HCT116 (cell line): ENCODE measurements at regions not wholly inside any gene's neighbourhood (a gene's known extent, or its start where the extent isn't known, plus 50 kb on each side); places are given as distances from the start of the nearest gene placed in this dataset.

ENCODE experiments used
- ATAC-seq: fragments of 200-7000 bp; cut with Tn5 transposase; 2 replicates; pipeline ENCODE4 v1.9.1; 2020; ENCODE audit warnings: mild to moderate bottlenecking, moderate library complexity
- BruUV-seq: library from RNA; stranded (reverse); fragments of 400-500 nt; replicated peaks from 2 replicates; lab custom pipeline; 2021; lab: Mats Ljungman, UMichigan
- CTCF ChIA-PET: fragments of 300-600 bp; sonication (Branson Sonifier 250); formaldehyde crosslinking; loops from one replicate; lab custom pipeline; 2021; ENCODE audit warnings: antibody characterized with exemption; lab: Charles Lee
- POLR2A ChIA-PET: fragments of 300-600, 350-600 bp; sonication (Branson Sonifier 250); formaldehyde crosslinking; loops from one replicate; lab custom pipeline; 2021; ENCODE audit warnings: antibody characterized with exemption; lab: Charles Lee
- RAD21 ChIA-PET, 2 experiments: fragments of 300-600 bp; sonication (Branson Sonifier 250); formaldehyde crosslinking; loops; one replicate each; lab custom pipeline; 2023; ENCODE audit warnings: low total read pairs in 2 of 2; ENCODE audit not compliant: uncharacterized antibody in 2 of 2, unreplicated experiment in 2 of 2, low non-redundant PET in 1 of 2; lab: Charles Lee
- DNase-seq: peaks from one replicate; pipeline ENCODE4 v3.0.0-alpha.2; 2010; ENCODE audit warnings: low read depth, low spot score
- H2AFZ ChIP-seq: fragments of 200-600 bp; shearing (Covaris generic), sonication (generic); 2 replicates; pipeline ENCODE4 v1.6.1; 2017; ENCODE audit warnings: low read depth, mixed run types, mixed read lengths, antibody characterized with exemption, low read length; ENCODE audit not compliant: poor library complexity, severe bottlenecking
- H3K27ac ChIP-seq: 2 replicates; pipeline ENCODE4 v1.5.1; 2012; ENCODE audit warnings: low read depth, low read length
- H3K27me3 ChIP-seq: fragments of 200-600 bp; sonication (generic); 2 replicates; pipeline ENCODE4 v1.6.1; 2016; ENCODE audit warnings: mixed run types, low read length, mixed read lengths; ENCODE audit not compliant: insufficient read depth
- H3K36me3 ChIP-seq, 2 experiments: fragments of 200-500 bp in 1 of 2; fragments of 200-600 bp in 1 of 2; sonication (Bioruptor generic) in 1 of 2; sonication (generic) in 1 of 2; 2 replicates each; pipeline versions ENCODE4 v1.5.1 to v1.6.1; 2014 to 2016; ENCODE audit warnings: low read length in 2 of 2, inconsistent platforms in 1 of 2, mixed read lengths in 1 of 2, mixed run types in 1 of 2; ENCODE audit not compliant: insufficient read depth in 2 of 2, control insufficient read depth in 1 of 2
- H3K4me1 ChIP-seq, 2 experiments: fragments of 200-600 bp in 1 of 2; sonication (generic) in 1 of 2; 2 replicates each; pipeline versions ENCODE4 v1.5.1 to v1.6.1; 2012 to 2017; ENCODE audit warnings: low read length in 2 of 2, inconsistent platforms in 1 of 2, mild to moderate bottlenecking in 1 of 2, mixed read lengths in 1 of 2, mixed run types in 1 of 2, moderate library complexity in 1 of 2; ENCODE audit not compliant: insufficient read depth in 2 of 2, control insufficient read depth in 1 of 2
- H3K4me2 ChIP-seq: fragments of 200-600 bp; sonication (generic); 2 replicates; pipeline ENCODE4 v1.6.1; 2017; ENCODE audit warnings: mixed run types, low read length, mixed read lengths
- H3K4me3 ChIP-seq, 2 experiments: fragments of 200-600 bp in 1 of 2; sonication (generic) in 1 of 2; replicated peaks in 1 of 2; 2 replicates each; pipeline ENCODE4 v1.5.1; 2011 to 2016; ENCODE audit warnings: low read length in 2 of 2, control low read depth in 1 of 2, low read depth in 1 of 2, mild to moderate bottlenecking in 1 of 2, mixed read lengths in 1 of 2, mixed run types in 1 of 2
- H3K79me2 ChIP-seq: fragments of 200-600 bp; sonication (generic); 2 replicates; pipeline ENCODE4 v1.6.1; 2017; ENCODE audit warnings: mild to moderate bottlenecking, mixed run types, low read length, moderate library complexity, mixed read lengths; ENCODE audit not compliant: insufficient read depth
- H3K9ac ChIP-seq: fragments of 200-600 bp; sonication (generic); 2 replicates; pipeline ENCODE4 v1.6.1; 2016; ENCODE audit warnings: low read length, mixed read lengths
- H3K9me2 ChIP-seq: fragments of 200-600 bp; sonication (generic), shearing (Covaris generic); 2 replicates; pipeline ENCODE4 v1.6.1; 2017; ENCODE audit warnings: mixed run types, mild to moderate bottlenecking, moderate library complexity; ENCODE audit not compliant: insufficient read depth
- H3K9me3 ChIP-seq, 2 experiments: fragments of 200-500 bp in 1 of 2; fragments of 200-600 bp in 1 of 2; sonication (Bioruptor generic) in 1 of 2; sonication (generic) in 1 of 2; 2 replicates each; pipeline ENCODE4 v1.6.1; 2014 to 2017; ENCODE audit warnings: low read length in 2 of 2, mixed read lengths in 2 of 2, inconsistent platforms in 1 of 2, low read depth in 1 of 2, mild to moderate bottlenecking in 1 of 2, mixed run types in 1 of 2, moderate library complexity in 1 of 2; ENCODE audit not compliant: control insufficient read depth in 1 of 2, insufficient read depth in 1 of 2
- H4K20me1 ChIP-seq: fragments of 200-600 bp; sonication (generic), shearing (Covaris generic); 2 replicates; pipeline ENCODE4 v1.6.1; 2017; ENCODE audit warnings: mixed run types, mild to moderate bottlenecking, moderate library complexity; ENCODE audit not compliant: insufficient read depth
- CBX3 ChIP-seq: IDR thresholded peaks from 2 replicates; pipeline ENCODE4 v1.6.1; 2012; ENCODE audit warnings: low read depth
- CEBPB ChIP-seq: IDR thresholded peaks from 2 replicates; pipeline ENCODE4 v1.6.1; 2012; ENCODE audit warnings: low read depth
- EGR1 ChIP-seq: IDR thresholded peaks from 2 replicates; pipeline ENCODE4 v1.6.1; 2012; ENCODE audit warnings: low read depth
- ELF1 ChIP-seq: IDR thresholded peaks from 2 replicates; pipeline ENCODE4 v1.6.1; 2012; ENCODE audit warnings: low read depth, borderline replicate concordance
- EZH2phosphoT487 ChIP-seq: fragments of 200-600 bp; IDR thresholded peaks from 2 replicates; pipeline ENCODE4 v1.6.1; 2018; ENCODE audit warnings: antibody characterized with exemption, borderline replicate concordance
- JUND ChIP-seq: IDR thresholded peaks from 2 replicates; pipeline ENCODE4 v1.6.1; 2012
- POLR2AphosphoS5 ChIP-seq: IDR thresholded peaks from 2 replicates; pipeline ENCODE4 v1.6.1; 2011; ENCODE audit warnings: mild to moderate bottlenecking, low read depth, low read length, moderate library complexity
- RAD21 ChIP-seq: IDR thresholded peaks from 2 replicates; pipeline ENCODE4 v1.6.1; 2012; ENCODE audit warnings: low read depth, mild to moderate bottlenecking
- SIN3A ChIP-seq: IDR thresholded peaks from 2 replicates; pipeline ENCODE4 v1.6.1; 2012; ENCODE audit warnings: low read depth
- SP1 ChIP-seq: IDR thresholded peaks from 2 replicates; pipeline ENCODE4 v1.6.1; 2012; ENCODE audit warnings: low read depth
- TCF7L2 ChIP-seq: IDR thresholded peaks from 2 replicates; pipeline ENCODE4 v1.7.0; 2011; ENCODE audit warnings: borderline replicate concordance, inconsistent platforms; ENCODE audit not compliant: insufficient read depth, insufficient read length; ENCODE audit errors: extremely low read depth
- ZFX ChIP-seq: fragments of 450-650 bp; IDR thresholded peaks from 2 replicates; pipeline ENCODE4 v1.6.1; 2017
- intact Hi-C: fragments of 100-400 bp; cut with micrococcal nuclease; formaldehyde crosslinking; loops from 2 replicates; pipeline ENCODE4 v1.10.0; 2022
- TF ChIP-seq, protein P1 (sequence below): IDR thresholded peaks from 2 replicates; pipeline ENCODE4 v1.6.1; 2012
- TF ChIP-seq, protein P2 (sequence below): IDR thresholded peaks from 2 replicates; pipeline ENCODE4 v1.6.1; 2011; ENCODE audit warnings: mild to moderate bottlenecking, low read length, moderate library complexity; ENCODE audit not compliant: insufficient replicate concordance; ENCODE audit errors: extremely low read depth
- TF ChIP-seq, protein P3 (sequence below), 3 experiments: fragments of 200-600 bp in 1 of 3; sonication (generic) in 1 of 3; IDR thresholded peaks in 2 of 3; conservative IDR thresholded peaks in 1 of 3; 2 replicates each; pipeline ENCODE4 v1.5.1; 2012 to 2017; ENCODE audit warnings: low read depth in 2 of 3, low read length in 2 of 3, antibody characterized with exemption in 1 of 3, borderline replicate concordance in 1 of 3, control low read depth in 1 of 3, mild to moderate bottlenecking in 1 of 3, mixed read lengths in 1 of 3, mixed run types in 1 of 3, moderate library complexity in 1 of 3; ENCODE audit not compliant: insufficient read depth in 1 of 3

DNA sequence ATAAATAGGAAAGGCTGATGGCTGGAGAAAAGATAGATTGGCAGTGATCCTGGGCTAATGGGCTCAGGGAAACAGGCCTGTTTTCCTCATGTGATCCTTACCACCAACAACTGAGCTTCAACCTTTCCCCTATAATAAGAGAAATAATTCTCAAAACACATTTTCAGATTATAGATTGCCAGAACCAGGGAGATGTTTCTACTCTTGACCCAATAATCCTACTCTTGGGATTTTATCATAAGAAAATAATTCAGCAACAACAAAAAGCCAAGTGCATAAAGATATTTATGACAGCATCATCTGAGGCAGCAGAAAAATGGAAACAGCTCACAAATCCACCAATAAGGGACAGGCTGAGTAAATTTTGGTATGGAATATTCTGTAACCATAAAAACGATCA, 54.3 kb downstream of the ADM start:
- BruUV-seq, result no TSS peak
- H3K79me2 ChIP-seq, result no peaks in the 10 kb centered on the region
- no peak for ATAC-seq
- H3K9me2 ChIP-seq, result no peaks in the 10 kb centered on the region
- DNase-seq, result no peak
- RAD21 ChIA-PET, result no interaction called here
- H3K4me3 ChIP-seq, result no peak overlapping the region
- CTCF ChIA-PET, result no interaction called here
- no peaks in the 10 kb centered on the region for H3K36me3 ChIP-seq
- TF ChIP-seq CBX3 (no peak), JUND (no peak), EGR1 (no peak), SIN3A (no peak), RAD21 (no peak), ZFX (no peak), POLR2AphosphoS5 (no peak), EZH2phosphoT487 (no peak), SP1 (no peak), CEBPB (no peak), TCF7L2 (no peak), ELF1 (no peak)
- TF ChIP-seq, protein P1, sequence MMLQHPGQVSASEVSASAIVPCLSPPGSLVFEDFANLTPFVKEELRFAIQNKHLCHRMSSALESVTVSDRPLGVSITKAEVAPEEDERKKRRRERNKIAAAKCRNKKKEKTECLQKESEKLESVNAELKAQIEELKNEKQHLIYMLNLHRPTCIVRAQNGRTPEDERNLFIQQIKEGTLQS, result no peak
- TF ChIP-seq, protein P2, sequence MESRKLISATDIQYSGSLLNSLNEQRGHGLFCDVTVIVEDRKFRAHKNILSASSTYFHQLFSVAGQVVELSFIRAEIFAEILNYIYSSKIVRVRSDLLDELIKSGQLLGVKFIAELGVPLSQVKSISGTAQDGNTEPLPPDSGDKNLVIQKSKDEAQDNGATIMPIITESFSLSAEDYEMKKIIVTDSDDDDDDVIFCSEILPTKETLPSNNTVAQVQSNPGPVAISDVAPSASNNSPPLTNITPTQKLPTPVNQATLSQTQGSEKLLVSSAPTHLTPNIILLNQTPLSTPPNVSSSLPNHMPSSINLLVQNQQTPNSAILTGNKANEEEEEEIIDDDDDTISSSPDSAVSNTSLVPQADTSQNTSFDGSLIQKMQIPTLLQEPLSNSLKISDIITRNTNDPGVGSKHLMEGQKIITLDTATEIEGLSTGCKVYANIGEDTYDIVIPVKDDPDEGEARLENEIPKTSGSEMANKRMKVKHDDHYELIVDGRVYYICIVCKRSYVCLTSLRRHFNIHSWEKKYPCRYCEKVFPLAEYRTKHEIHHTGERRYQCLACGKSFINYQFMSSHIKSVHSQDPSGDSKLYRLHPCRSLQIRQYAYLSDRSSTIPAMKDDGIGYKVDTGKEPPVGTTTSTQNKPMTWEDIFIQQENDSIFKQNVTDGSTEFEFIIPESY, result no peak
- TF ChIP-seq, protein P3, sequence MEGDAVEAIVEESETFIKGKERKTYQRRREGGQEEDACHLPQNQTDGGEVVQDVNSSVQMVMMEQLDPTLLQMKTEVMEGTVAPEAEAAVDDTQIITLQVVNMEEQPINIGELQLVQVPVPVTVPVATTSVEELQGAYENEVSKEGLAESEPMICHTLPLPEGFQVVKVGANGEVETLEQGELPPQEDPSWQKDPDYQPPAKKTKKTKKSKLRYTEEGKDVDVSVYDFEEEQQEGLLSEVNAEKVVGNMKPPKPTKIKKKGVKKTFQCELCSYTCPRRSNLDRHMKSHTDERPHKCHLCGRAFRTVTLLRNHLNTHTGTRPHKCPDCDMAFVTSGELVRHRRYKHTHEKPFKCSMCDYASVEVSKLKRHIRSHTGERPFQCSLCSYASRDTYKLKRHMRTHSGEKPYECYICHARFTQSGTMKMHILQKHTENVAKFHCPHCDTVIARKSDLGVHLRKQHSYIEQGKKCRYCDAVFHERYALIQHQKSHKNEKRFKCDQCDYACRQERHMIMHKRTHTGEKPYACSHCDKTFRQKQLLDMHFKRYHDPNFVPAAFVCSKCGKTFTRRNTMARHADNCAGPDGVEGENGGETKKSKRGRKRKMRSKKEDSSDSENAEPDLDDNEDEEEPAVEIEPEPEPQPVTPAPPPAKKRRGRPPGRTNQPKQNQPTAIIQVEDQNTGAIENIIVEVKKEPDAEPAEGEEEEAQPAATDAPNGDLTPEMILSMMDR (IDR thresholded peaks at IDR 0.05 in 2 of 3, conservative IDR thresholded peaks at IDR 0.05 in 1 of 3; ENCODE audit: borderline replicate concordance in 1 of 3, insufficient read depth in 1 of 3, low read depth in 2 of 3, low read length in 2 of 3), result no peak
- H3K27me3 ChIP-seq, result no peaks in the 10 kb centered on the region
- intact Hi-C loops, result no loop called here
- H3K4me1 ChIP-seq, result no peaks in the 10 kb centered on the region
- no peak overlapping the region for H3K27ac ChIP-seq
- POLR2A ChIA-PET, result interaction anchor here (1.3 kb wide), 1 partner anchor 54 kb away, joined by 3 read pairs; the partner anchor contains the start of gene ADM
- no peak overlapping the region for H3K9ac ChIP-seq
- no peaks in the 10 kb centered on the region for H3K9me3 ChIP-seq
- no peak overlapping the region for H2AFZ ChIP-seq
- no peaks in the 10 kb centered on the region for H4K20me1 ChIP-seq
- H3K4me2 ChIP-seq, result no peak overlapping the region
